ENCODE measurements at regions not wholly inside any gene's neighbourhood (a gene's known extent, or its start where the extent isn't known, plus 50 kb on each side); places are given as distances from the start of the nearest gene placed in this dataset.
A peak's percentile ranks its signal among the peaks of the same experiment; 100 is the strongest.

GRCh38 chr6:169923468-169924464, 172.3 kb downstream of the ERMARD start:
- no peak overlapping the region for H3K27ac ChIP-seq (ENCODE audit: low read depth, low read length)
- H3K36me3 ChIP-seq (ENCODE audit: insufficient read depth, low read length) = no peaks in the 10 kb centered on the region
- no peak for TF ChIP-seq CTCF (IDR thresholded peaks at IDR 0.05; ENCODE audit: extremely low read depth, low read depth, low read length)
- H3K4me2 ChIP-seq (ENCODE audit: insufficient read depth, low read length) = no peak overlapping the region
- no peaks in the 10 kb centered on the region for H3K4me1 ChIP-seq (ENCODE audit: insufficient read depth, low read length)
- no peak overlapping the region for H3K4me3 ChIP-seq (ENCODE audit: insufficient read depth, low read length)
- H3K9me3 ChIP-seq (ENCODE audit: low read depth, low read length) = peaks cover 2% of the 10 kb centered on the region
- no peak overlapping the region for H2AFZ ChIP-seq (ENCODE audit: low read length)
- no peak for DNase-seq (ENCODE audit: insufficient read length, low spot score, missing footprints)
- H4K20me1 ChIP-seq (ENCODE audit: insufficient read depth, low read length) = no peaks in the 10 kb centered on the region
- no peaks in the 10 kb centered on the region for H3K27me3 ChIP-seq (ENCODE audit: insufficient read depth, low read length)
- H3K79me2 ChIP-seq (ENCODE audit: insufficient read depth, low read length) = no peaks in the 10 kb centered on the region

- peaks cover 2% of the 10 kb centered on the region for H3K9me3 ChIP-seq (ENCODE audit: low read depth, low read length)
- no peaks in the 10 kb centered on the region for H3K27me3 ChIP-seq (ENCODE audit: insufficient read depth, low read length)
- H3K4me1 ChIP-seq (ENCODE audit: insufficient read depth, low read length) = no peaks in the 10 kb centered on the region
- no peak for TF ChIP-seq CTCF (IDR thresholded peaks at IDR 0.05; ENCODE audit: extremely low read depth, low read depth, low read length)
- H3K4me3 ChIP-seq (ENCODE audit: insufficient read depth, low read length) = no peak overlapping the region
- no peaks in the 10 kb centered on the region for H3K79me2 ChIP-seq (ENCODE audit: insufficient read depth, low read length)
- no peaks in the 10 kb centered on the region for H3K36me3 ChIP-seq (ENCODE audit: insufficient read depth, low read length)
- H2AFZ ChIP-seq (ENCODE audit: low read length) = no peak overlapping the region
- H3K27ac ChIP-seq (ENCODE audit: low read depth, low read length) = no peak overlapping the region
- no peak overlapping the region for H3K4me2 ChIP-seq (ENCODE audit: insufficient read depth, low read length)
- DNase-seq (ENCODE audit: insufficient read length, low spot score, missing footprints) = peak; percentile 45
- H4K20me1 ChIP-seq (ENCODE audit: insufficient read depth, low read length) = no peaks in the 10 kb centered on the region
Observed at GRCh38 chr6:169921853-169922824, 170.7 kb downstream of the ERMARD start.

GRCh38 chr6:169921217-169921616, 169.8 kb downstream of the ERMARD start:
- Histone ChIP-seq H3K27ac (ENCODE audit: low read depth, low read length) (no peak overlapping the region), H3K4me2 (ENCODE audit: insufficient read depth, low read length) (no peak overlapping the region), H3K4me1 (ENCODE audit: insufficient read depth, low read length) (no peaks in the 10 kb centered on the region), H3K79me2 (ENCODE audit: insufficient read depth, low read length) (no peaks in the 10 kb centered on the region), H3K4me3 (ENCODE audit: insufficient read depth, low read length) (no peak overlapping the region), H3K27me3 (ENCODE audit: insufficient read depth, low read length) (no peaks in the 10 kb centered on the region), H2AFZ (ENCODE audit: low read length) (no peak overlapping the region), H4K20me1 (ENCODE audit: insufficient read depth, low read length) (no peaks in the 10 kb centered on the region), H3K36me3 (ENCODE audit: insufficient read depth, low read length) (no peaks in the 10 kb centered on the region), H3K9me3 (ENCODE audit: low read depth, low read length) (peaks cover 2% of the 10 kb centered on the region)
- no peak for TF ChIP-seq CTCF (IDR thresholded peaks at IDR 0.05; ENCODE audit: extremely low read depth, low read depth, low read length)
- DNase-seq (ENCODE audit: insufficient read length, low spot score, missing footprints) = peak; percentile 13

Data from osteoblast (primary cell).